CMK (cell line): ENCODE measurements at regions not wholly inside any gene's neighbourhood (a gene's known extent, or its start where the extent isn't known, plus 50 kb on each side); places are given as distances from the start of the nearest gene placed in this dataset.
A peak's percentile ranks its signal among the peaks of the same experiment; 100 is the strongest.

ENCODE experiments used
- DNase-seq: peaks from one replicate; pipeline ENCODE4 v3.0.0-alpha.2; 2010; ENCODE audit warnings: low read depth

DNA sequence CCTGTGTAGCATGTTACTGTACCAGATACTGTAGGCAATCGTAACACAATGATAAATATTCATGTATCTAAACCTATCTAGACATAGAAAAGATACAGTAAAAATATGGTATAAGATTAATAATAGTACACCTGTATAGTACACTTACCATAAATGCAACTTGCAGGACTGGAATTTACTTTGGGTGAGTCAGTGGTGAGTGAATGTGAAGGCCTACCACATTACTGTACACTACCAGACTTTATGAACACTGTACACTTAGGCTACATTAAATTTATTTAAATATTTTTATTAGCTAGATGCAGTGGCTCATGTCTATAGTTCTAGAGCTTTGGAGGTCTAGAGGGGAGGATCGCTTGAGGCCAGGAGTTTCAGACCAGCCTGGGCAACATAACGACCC lies 186.6 kb upstream of the ROPN1 start:
- no peak for DNase-seq

GRCh38 chr3:124200407-124200806 lies 208.5 kb upstream of the ROPN1 start:
- no peak for DNase-seq

- no peak for DNase-seq
These were observed 209.3 kb upstream of the ROPN1 start for GRCh38 chr3:124201226-124201625.

- DNase-seq, result no peak
These were observed 209.9 kb upstream of the ROPN1 start for GRCh38 chr3:124201786-124202185.

DNA sequence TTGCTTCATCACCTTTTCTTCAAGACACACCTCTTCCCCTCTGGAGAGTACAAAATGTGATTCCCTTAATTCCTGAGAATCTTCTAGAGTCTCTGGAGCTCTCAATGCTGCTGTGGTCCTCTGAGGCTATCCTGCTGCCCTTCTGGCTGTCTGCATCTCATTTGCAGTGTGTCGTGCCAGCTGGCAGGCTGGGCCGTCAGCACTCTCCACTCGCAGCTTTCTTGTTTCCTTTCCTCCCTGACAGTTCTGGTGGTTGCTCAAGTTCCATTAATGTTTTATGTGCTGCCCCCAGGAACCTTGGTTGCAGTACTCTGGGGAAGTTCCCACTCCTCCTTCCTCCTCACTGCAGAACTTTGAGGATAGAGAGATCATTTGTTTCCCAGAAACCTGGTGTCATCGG lies 210.8 kb upstream of the ROPN1 start:
- DNase-seq, result no peak

GRCh38 chr3:124203292-124203691 lies 211.4 kb upstream of the ROPN1 start:
- no peak for DNase-seq

- no peak for DNase-seq
These were observed 214.5 kb upstream of the ROPN1 start for GRCh38 chr3:124206225-124207055.

DNA sequence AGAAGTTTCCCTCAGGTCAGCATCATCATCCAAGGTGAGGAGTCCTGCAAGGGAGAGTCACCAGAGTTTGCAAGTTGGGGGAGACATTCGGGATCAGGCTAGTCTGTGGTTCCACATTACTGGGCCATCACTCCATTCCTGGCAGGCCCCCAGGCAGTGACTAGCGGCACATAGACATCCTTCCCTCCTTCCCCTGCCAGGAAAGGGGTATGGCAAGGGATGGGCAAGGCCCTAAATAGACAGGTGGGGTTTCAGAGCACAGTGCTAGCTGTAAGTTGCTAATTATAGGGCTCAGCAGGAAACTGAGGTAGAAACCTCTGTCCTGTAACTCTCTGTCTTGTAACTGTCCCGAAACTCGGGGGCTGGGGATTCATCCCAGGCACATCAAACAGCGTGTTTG lies 215.2 kb upstream of the ROPN1 start:
- no peak for DNase-seq

GRCh38 chr3:124207873-124208485 lies 216.1 kb upstream of the ROPN1 start:
- DNase-seq, result no peak

GRCh38 chr3:124209426-124209825 lies 217.5 kb upstream of the ROPN1 start:
- DNase-seq, result no peak

GRCh38 chr3:124210899-124211298 lies 219.0 kb upstream of the ROPN1 start:
- no peak for DNase-seq

GRCh38 chr3:124213641-124214040 lies 221.7 kb upstream of the ROPN1 start:
- DNase-seq, result no peak

DNA sequence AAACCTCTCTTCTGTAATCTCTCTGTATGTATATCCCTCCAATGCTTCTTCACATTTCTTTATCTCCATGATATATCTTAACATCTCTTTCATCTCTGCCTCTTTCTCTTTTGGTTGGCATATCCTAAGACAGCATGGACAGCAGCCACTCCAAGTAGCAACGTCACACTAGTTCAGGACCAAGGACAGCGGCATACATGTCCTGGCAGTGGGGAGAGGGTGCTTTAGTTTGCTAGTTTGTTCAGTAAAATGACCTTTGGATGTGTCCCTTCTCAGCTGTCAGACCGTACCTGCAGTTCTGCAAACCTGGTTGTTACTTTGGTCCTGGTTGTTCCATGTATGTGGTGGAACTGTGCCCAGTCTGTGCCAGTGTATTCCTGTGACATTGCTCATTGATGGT lies 225.6 kb upstream of the ROPN1 start:
- peak; percentile 30 for DNase-seq

GRCh38 chr3:124221422-124221821 lies 229.5 kb upstream of the ROPN1 start:
- no peak for DNase-seq

GRCh38 chr3:124223853-124224252 lies 231.9 kb upstream of the ROPN1 start:
- DNase-seq, result no peak

DNA sequence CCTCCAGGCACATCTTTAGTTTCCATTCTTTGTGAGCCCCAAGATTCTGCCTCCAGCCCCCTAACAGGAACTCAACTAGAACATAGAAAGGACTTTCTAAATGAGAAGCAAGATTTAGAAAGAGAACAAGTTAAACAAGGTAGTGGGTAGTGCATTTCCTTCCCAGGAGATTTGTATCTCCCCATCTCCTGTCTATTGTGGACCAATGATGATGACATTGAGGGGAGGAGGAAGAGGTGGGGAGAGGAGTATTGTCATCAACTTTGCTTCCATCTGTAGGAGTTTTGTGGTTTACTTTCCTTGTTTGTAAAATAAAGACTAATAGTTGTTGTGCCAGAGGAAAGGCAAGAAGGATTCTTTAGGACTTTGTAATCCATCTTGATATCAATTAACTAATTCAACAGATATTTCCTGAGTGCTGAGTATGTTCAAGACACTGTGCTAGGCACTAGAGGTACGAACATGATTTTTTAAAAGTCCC lies 235.3 kb upstream of the ROPN1 start:
- no peak for DNase-seq

DNA sequence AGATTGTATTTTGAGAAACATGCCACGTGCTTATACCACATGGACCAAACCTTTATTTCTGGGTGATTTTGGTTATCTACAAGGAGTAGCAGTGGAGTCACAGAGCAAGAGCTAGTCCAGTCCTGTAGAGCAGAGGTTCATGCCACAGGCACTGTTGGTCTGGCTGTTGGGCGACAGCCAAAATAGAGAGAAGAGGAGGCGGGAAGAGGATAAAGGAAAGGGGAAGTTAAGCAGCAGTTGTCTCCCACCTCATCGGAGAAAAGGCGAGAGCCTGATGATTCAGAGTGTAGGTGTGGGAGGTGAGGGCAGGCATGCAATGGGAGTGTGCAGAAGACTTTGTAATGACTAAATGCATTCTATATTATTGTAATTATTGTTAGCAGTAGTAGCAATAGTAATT lies 237.5 kb upstream of the ROPN1 start:
- no peak for DNase-seq

- no peak for DNase-seq
These were observed 237.9 kb upstream of the ROPN1 start for GRCh38 chr3:124229836-124230235.

GRCh38 chr3:124230432-124230831 lies 238.5 kb upstream of the ROPN1 start:
- DNase-seq, result no peak

DNA sequence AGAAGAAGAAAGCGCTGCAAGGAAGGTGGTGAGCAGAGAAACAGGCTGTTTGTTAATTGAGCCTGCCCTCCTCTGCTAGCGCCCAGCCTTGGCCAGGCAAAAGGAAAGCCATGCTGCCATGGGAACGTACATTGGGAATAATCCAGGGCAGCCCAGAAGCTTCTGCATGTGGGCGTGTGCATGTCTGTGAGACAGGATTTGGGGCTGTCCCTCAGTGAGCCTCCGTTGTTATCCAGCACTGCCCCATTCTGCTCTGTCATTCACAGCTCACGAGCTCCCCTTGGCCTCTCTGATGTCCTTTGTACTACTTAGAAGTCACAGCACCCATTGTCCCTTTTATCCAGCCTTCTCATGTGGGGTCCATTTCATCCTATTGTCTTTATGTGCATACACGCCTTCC lies 239.1 kb upstream of the ROPN1 start:
- DNase-seq, result no peak

- DNase-seq, result no peak
These were observed 242.9 kb upstream of the ROPN1 start for GRCh38 chr3:124234852-124235252.

GRCh38 chr3:124235446-124235845 lies 243.5 kb upstream of the ROPN1 start:
- DNase-seq, result no peak

GRCh38 chr3:124243177-124243859 lies 251.4 kb upstream of the ROPN1 start:
- no peak for DNase-seq
